Lower lobe of right lung (tissue), 2 donors: ENCODE measurements at regions not wholly inside any gene's neighbourhood (a gene's known extent, or its start where the extent isn't known, plus 50 kb on each side); places are given as distances from the start of the nearest gene placed in this dataset.

Source experiments
- ATAC-seq, 2 donors: fragments of 200-7000 bp; cut with Tn5 transposase; one replicate each; pipeline ENCODE4 v1.9.1; 2020 to 2022; ENCODE audit warnings: mild to moderate bottlenecking in 2 of 2, moderate library complexity in 2 of 2
- DNase-seq: peaks from one replicate; pipeline ENCODE4 v3.0.0-alpha.2; 2020
- H3K27ac ChIP-seq: fragments of 200-600 bp; one replicate; pipeline ENCODE4 v1.8.0; 2022
- H3K27me3 ChIP-seq: fragments of 200-600 bp; one replicate; pipeline ENCODE4 v1.8.0; 2022; ENCODE audit warnings: low read depth
- H3K36me3 ChIP-seq: fragments of 200-600 bp; one replicate; pipeline ENCODE4 v1.8.0; 2022; ENCODE audit warnings: mild to moderate bottlenecking
- H3K4me1 ChIP-seq: fragments of 200-600 bp; one replicate; pipeline ENCODE4 v1.8.0; 2022
- H3K4me3 ChIP-seq: fragments of 200-600 bp; one replicate; pipeline ENCODE4 v1.8.0; 2022; ENCODE audit warnings: mild to moderate bottlenecking
- H3K9me3 ChIP-seq: fragments of 200-600 bp; one replicate; pipeline ENCODE4 v1.8.0; 2022
- CTCF ChIP-seq: fragments of 200-600 bp; IDR thresholded peaks from one replicate; pipeline ENCODE4 v1.8.0; 2022; ENCODE audit warnings: antibody characterized with exemption, mild to moderate bottlenecking
- intact Hi-C: fragments of 100-400 bp; cut with DNase I; formaldehyde crosslinking; loops from one replicate; pipeline ENCODE4 v1.11.0; 2022
- donor health status: DM: no; HTN: yes; CAD: no; lungs with severe emphysema.

GRCh38 chr10:129344103-129344502, 122.9 kb upstream of the MGMT start:
- H3K9me3 ChIP-seq, result no peaks in the 10 kb centered on the region
- DNase-seq (no peak), ATAC-seq (no peak)
- no peaks in the 10 kb centered on the region for H3K4me1 ChIP-seq
- no peak overlapping the region for H3K4me3 ChIP-seq
- H3K36me3 ChIP-seq, result no peaks in the 10 kb centered on the region
- no peak overlapping the region for H3K27ac ChIP-seq
- no peak for TF ChIP-seq CTCF
- intact Hi-C loops, result no loop called here
- no peaks in the 10 kb centered on the region for H3K27me3 ChIP-seq

- Histone ChIP-seq H3K4me3 (no peak overlapping the region), H3K27me3 (no peaks in the 10 kb centered on the region), H3K36me3 (no peaks in the 10 kb centered on the region), H3K4me1 (no peaks in the 10 kb centered on the region), H3K27ac (no peak overlapping the region), H3K9me3 (no peaks in the 10 kb centered on the region)
- DNase-seq (no peak), ATAC-seq (no peak)
- intact Hi-C loops, result no loop called here
- no peak for TF ChIP-seq CTCF
These were observed 122.2 kb upstream of the MGMT start for GRCh38 chr10:129344731-129345355.

- intact Hi-C loops, result no loop called here
- TF ChIP-seq CTCF, result no peak
- H3K4me3 ChIP-seq, result no peak overlapping the region
These were observed 121.3 kb upstream of the MGMT start for GRCh38 chr10:129345763-129346162.

GRCh38 chr10:129350690-129351089, 116.4 kb upstream of the MGMT start:
- DNase-seq, result no peak
- no peak for TF ChIP-seq CTCF
- Histone ChIP-seq H3K9me3 (no peaks in the 10 kb centered on the region), H3K4me3 (no peak overlapping the region), H3K27ac (no peak overlapping the region), H3K36me3 (no peaks in the 10 kb centered on the region), H3K4me1 (no peaks in the 10 kb centered on the region), H3K27me3 (no peaks in the 10 kb centered on the region)
- ATAC-seq, result no peak
- intact Hi-C loops, result no loop called here

More at GRCh38 chr10:129345763-129346162, 121.3 kb upstream of the MGMT start:
- Histone ChIP-seq H3K36me3 (no peaks in the 10 kb centered on the region), H3K27ac (no peak overlapping the region), H3K4me1 (no peaks in the 10 kb centered on the region), H3K9me3 (no peaks in the 10 kb centered on the region), H3K27me3 (no peaks in the 10 kb centered on the region)
- ATAC-seq (no peak), DNase-seq (no peak)

- H3K27me3 ChIP-seq, result no peaks in the 10 kb centered on the region
- no peaks in the 10 kb centered on the region for H3K36me3 ChIP-seq
- intact Hi-C loops, result no loop called here
- H3K4me1 ChIP-seq, result no peaks in the 10 kb centered on the region
- H3K9me3 ChIP-seq, result peaks cover 5% of the 10 kb centered on the region
- ATAC-seq (no peak), DNase-seq (no peak)
- no peak overlapping the region for H3K27ac ChIP-seq
- TF ChIP-seq CTCF, result no peak
- no peak overlapping the region for H3K4me3 ChIP-seq
These were observed 113.9 kb upstream of the MGMT start for GRCh38 chr10:129353101-129353500.
